ENCODE measurements at regions not wholly inside any gene's neighbourhood (a gene's known extent, or its start where the extent isn't known, plus 50 kb on each side); places are given as distances from the start of the nearest gene placed in this dataset.

GRCh38 chr2:234850818-234851217 lies 101.0 kb upstream of the SH3BP4 start:
- TF ChIP-seq YY1 (IDR thresholded peaks at IDR 0.05; ENCODE audit: insufficient read depth, insufficient read length) (no peak), SUZ12 (IDR thresholded peaks at IDR 0.05; ENCODE audit: extremely low read depth, insufficient read depth, insufficient read length) (no peak)

Measured in NT2/D1 (cell line).